NCI-H446 (cell line): ENCODE measurements at regions not wholly inside any gene's neighbourhood (a gene's known extent, or its start where the extent isn't known, plus 50 kb on each side); places are given as distances from the start of the nearest gene placed in this dataset.
"Not testable (repeated sequence)": the region's sequence is repeated elsewhere in the genome, so short reads cannot be mapped to it uniquely, and the experiment has no call there.

Source experiments
- DNase-seq, 2 experiments: peaks; one replicate each; lab custom pipeline; 2025; lab: John Stamatoyannopoulos, UW

DNA sequence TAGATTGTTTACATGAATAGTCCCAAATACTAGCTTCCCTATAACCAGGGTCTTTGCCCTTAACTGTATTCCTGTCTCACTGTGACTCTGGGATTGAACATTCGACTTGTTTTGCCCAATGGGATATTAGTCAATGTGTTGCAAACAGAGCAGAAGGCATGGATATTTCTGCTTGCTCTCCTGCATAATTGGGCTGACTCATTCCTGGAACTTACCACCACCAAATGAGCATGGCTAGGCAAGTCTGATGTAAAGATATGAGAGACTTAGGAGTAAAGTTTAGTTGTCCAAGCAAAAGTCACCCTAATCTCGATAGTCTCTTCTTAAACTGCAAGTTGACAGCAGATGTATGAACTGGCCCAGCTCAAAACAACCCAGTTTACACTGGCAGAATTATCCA, 273.5 kb upstream of the CCNG1 start:
- DNase-seq, result peak; percentile 14 to 51

DNA sequence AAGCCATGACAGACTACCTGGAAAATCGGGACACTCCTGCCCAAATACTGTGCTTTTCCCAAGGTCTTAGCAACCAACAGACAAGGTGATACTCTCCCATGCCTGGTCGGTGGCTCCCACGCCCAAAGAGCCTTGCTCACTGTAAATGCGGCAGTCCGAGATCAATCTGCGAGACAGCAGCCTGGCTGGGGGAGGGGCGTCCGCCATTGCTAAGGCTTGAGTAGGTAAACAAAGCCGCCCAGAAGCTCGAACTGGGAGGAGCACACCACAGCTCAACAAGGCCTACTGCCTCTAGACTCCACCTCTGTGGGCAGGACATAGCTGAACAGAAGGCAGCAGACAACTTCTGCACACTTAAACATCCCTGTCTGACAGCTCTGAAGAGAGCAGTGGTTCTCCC, 272.1 kb upstream of the CCNG1 start:
- DNase-seq, result no peak

GRCh38 chr5:163170161-163170560, 267.2 kb upstream of the CCNG1 start:
- DNase-seq, result not testable (repeated sequence)

- peak; percentile 23 to 70 for DNase-seq
Observed at GRCh38 chr5:163172540-163173338, 264.7 kb upstream of the CCNG1 start.

- DNase-seq, result no peak
Observed at GRCh38 chr5:163177971-163178370, 259.4 kb upstream of the CCNG1 start.

DNA sequence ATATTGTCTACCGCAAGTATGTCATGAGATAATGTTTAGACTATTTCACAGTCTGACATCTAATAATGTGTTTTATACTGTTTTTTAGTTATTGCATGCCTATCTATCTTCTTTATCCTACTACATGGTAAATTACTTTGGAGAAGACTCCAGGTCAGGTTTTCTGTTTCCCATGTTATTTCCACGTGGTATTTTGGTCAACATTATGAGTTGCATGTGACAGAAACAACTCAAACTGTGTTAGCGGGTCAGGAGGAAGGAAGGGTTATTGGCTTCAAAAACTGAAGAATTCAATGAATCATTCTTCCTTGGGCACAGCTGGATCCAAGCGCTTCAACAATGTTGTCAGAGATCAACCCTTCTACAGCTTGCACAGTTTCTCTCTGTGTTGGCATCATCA, 252.1 kb upstream of the CCNG1 start:
- no peak for DNase-seq

DNA sequence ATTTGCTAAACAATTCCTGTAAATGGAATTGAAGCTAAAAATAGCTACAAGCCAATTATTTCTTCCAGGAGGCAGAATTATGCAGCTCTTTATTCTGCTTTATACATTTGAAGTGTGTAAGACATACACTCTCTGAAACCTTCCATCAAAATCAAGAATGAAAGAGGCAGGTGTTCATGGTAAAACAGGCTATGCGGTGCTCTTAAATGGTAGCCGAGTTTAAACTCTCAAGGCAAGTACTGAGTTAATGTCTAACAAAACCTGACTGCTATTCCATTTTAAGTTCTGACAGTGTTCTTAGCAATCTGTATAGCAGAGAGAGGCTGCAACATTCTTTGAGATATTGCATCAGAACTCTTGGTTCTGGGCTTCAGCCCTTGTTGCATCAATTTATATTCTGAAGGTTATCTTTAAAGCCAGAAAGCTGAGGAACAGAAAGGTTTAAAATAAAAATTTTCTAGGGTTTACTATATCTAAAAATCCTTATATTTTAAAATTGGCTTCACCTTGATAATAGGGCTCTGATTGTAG, 248.3 kb upstream of the CCNG1 start:
- no peak for DNase-seq

DNA sequence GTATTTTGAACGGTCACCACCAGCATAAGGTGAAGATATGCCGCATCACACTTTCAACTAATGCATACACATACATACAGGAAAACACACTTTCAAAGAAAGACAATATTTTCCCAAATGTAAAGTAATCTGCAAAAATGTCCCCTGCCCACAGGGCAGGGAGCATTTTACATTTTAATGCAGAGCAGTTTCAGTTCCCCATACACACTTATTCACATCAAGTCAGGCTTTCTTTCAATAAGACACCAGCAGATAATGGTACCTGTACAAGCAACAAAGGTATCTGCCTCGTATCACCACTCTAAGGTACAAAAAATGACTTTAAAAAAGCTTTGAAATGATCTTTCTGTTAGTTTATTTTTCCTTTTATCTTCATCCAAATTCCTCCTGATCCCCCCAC, 247.1 kb upstream of the CCNG1 start:
- DNase-seq, result no peak

GRCh38 chr5:163190784-163191183, 246.6 kb upstream of the CCNG1 start:
- no peak for DNase-seq

DNA sequence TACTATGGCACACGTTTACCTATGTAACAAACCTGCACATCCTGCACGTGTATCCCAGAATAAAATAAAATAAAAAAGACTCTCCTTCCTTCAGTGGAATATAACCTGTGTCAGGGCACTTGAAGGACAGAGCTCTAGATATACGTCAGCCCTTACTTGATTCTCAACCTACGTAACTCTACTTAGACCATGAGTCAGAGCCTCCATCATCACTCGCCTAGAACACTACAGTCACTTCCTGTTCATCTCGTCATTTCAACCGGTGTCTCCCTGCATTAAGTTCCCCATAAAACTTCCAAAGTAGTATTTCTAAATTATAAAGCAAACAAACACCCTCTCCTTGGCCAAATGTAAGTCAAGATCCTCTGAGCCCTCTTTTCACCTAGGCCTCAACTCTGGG, 243.5 kb upstream of the CCNG1 start:
- no peak for DNase-seq

- DNase-seq, result no peak
Observed at GRCh38 chr5:163205645-163206044, 231.8 kb upstream of the CCNG1 start.

GRCh38 chr5:163221581-163221980, 215.8 kb upstream of the CCNG1 start:
- no peak for DNase-seq

GRCh38 chr5:163222982-163223381, 214.4 kb upstream of the CCNG1 start:
- no peak for DNase-seq

DNA sequence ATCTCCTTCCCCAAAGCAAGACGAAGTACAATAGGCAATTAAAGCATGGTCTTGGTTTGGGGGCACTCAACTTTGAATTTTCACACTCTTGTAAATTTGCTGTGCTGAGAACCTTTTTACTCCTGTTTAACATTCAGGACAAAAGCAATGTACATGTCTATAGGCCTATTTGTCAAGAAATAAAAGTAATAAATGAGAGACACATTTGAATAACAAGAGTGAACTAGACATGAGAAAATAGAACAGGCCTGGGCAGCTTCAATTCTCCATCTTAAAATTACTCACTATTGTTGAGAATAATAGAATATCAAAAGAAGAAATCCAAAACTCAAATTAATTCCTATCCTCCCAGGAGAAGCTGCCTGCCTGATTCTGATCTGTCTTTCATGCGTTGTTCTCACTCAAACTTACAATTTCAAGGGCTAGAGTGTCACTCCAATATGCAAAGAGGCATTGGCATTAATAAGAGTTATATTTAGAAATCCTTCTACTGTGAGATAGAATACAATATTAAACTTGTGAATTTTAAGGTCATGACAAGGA, 192.9 kb upstream of the CCNG1 start:
- DNase-seq, result no peak

GRCh38 chr5:163245584-163245983, 191.8 kb upstream of the CCNG1 start:
- no peak for DNase-seq

GRCh38 chr5:163248333-163248732, 189.1 kb upstream of the CCNG1 start:
- peak in 1 of 2 experiments; percentile 77 for DNase-seq

- DNase-seq, result no peak
Observed at GRCh38 chr5:163248871-163249270, 188.5 kb upstream of the CCNG1 start.

GRCh38 chr5:163252950-163253349, 184.4 kb upstream of the CCNG1 start:
- DNase-seq, result no peak

DNA sequence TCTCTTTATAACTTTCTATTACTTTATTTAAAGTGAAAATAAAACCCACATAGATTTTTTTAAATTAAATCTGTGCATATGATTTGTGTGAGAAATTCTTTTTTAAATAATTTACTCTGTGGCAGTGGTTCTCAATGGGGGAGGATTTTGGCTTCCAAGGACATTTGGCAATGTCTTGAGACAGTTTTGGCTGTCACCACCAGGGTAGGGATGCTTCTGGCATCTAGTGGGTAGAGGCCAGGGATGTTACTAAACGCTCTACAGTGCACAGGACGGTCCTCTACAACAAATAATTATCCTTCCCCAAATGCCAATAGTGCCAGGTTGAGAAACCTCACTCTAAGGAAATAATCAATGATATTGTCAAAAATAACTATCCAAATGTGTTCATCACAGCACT, 177.9 kb upstream of the CCNG1 start:
- DNase-seq, result peak in 1 of 2 experiments; percentile 16

GRCh38 chr5:163260471-163260870, 176.9 kb upstream of the CCNG1 start:
- no peak for DNase-seq

GRCh38 chr5:163260961-163261360, 176.4 kb upstream of the CCNG1 start:
- no peak for DNase-seq

- peak in 1 of 2 experiments; percentile 26 for DNase-seq
Observed at GRCh38 chr5:163261647-163262269, 175.6 kb upstream of the CCNG1 start.

DNA sequence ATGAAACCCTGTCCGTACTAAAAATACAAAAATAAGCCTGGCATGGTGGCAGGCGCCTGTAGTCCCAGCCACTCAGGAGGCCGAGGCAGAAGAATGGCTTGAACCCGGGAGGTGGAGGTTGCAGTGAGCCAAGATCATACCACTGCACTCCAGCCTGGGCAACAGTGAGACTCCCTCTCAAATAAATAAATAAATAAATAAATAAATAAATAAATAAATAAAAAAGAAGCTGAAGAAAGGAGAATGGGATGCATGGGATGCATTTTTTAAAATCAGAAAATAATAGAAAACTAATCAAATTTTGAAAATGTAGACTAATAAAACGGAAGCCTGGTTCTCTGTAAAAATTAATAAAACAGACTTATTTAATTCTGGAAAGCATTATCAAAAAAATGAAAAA, 171.1 kb upstream of the CCNG1 start:
- not testable (repeated sequence) for DNase-seq
